GM20000 (cell line): ENCODE measurements at regions not wholly inside any gene's neighbourhood (a gene's known extent, or its start where the extent isn't known, plus 50 kb on each side); places are given as distances from the start of the nearest gene placed in this dataset.

Source experiments
- DNase-seq: peaks from one replicate; pipeline ENCODE4 v3.0.0; 2012; ENCODE audit warnings: low spot score
- TF ChIP-seq, protein P1 (sequence below): IDR thresholded peaks from 2 replicates; pipeline ENCODE4 v1.5.1; 2012; ENCODE audit warnings: mild to moderate bottlenecking, control low read depth; ENCODE audit errors: extremely low read depth, missing control alignments

DNA sequence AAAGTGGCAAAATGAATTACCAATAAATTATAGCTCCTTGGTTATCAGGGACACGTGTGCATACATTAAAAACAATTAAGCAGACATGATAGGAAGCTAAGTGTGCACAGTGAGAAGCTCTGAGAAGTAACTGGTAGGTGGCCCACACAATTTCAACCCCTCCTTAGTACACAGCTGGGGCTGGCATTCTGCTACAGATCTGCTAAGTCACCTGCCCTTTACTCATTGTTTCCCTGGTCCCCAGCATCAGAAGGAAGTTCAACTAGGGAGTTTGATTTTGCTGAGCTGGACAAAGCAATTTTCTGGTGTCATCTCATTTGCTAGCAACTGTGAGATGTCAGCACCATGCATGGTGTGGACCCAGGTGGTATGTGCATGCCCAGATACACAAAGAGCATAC lies 424.1 kb upstream of the NPVF start:
- TF ChIP-seq, protein P1, sequence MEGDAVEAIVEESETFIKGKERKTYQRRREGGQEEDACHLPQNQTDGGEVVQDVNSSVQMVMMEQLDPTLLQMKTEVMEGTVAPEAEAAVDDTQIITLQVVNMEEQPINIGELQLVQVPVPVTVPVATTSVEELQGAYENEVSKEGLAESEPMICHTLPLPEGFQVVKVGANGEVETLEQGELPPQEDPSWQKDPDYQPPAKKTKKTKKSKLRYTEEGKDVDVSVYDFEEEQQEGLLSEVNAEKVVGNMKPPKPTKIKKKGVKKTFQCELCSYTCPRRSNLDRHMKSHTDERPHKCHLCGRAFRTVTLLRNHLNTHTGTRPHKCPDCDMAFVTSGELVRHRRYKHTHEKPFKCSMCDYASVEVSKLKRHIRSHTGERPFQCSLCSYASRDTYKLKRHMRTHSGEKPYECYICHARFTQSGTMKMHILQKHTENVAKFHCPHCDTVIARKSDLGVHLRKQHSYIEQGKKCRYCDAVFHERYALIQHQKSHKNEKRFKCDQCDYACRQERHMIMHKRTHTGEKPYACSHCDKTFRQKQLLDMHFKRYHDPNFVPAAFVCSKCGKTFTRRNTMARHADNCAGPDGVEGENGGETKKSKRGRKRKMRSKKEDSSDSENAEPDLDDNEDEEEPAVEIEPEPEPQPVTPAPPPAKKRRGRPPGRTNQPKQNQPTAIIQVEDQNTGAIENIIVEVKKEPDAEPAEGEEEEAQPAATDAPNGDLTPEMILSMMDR: no peak
- no peak for DNase-seq

DNA sequence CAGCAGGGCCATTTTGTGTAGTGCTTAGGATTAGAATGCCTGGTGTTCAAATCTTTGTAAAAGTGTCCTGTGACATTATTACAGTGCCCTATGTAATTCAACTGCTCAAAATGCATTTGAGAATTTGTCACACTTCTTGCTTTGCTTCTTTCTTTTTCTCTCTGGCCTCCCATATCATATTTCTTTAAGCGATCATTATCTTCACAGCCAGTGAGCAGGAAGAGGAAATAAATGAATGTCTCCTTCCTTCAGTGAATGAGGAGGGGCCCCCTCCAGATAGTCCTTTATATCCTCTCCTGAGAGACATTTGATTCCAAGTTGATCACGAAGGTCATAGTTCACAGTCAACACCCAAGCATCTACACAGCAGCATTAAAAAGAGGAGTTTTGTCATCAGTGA lies 425.1 kb upstream of the NPVF start:
- no peak for DNase-seq
- TF ChIP-seq, protein P1: no peak

DNA sequence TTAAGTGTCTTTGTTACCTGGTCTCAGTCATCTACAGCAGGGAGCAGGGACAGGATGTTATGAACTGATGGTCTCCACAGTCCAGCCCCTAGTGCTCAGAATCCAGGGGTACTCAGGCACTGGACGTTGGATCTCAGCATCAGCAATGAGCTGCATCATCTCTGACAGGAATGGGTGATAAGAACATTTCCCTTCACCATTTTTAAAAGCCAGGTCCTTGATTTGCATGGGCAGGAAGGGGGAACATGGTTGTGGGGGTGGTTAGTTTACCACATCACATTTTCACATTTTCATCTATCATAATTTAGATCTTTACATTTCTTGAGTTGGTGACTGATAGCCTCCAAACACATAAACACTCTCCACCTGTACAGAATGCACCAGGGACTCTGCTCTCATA lies 427.8 kb upstream of the NPVF start:
- TF ChIP-seq, protein P1: no peak
- no peak for DNase-seq

DNA sequence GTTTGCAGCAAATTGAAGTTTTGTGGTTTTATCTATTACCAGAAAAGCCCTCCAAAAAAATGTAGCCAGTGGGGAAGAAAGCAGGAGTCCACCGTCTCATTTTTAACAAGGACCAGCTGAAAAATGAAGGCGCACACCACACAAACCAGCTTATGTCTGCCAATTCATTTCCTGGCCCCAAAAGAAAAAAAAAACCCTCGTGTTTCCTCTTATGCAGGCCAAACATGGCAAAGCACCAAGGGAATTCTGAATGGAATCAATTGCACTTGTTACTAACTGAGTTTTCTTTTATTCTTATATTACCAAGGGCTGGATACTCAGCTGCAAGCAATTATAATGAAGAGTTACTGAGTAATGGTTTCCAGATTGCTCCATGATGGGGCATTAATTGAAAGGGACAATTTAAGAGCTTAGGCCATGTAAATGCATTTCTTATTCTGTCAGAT lies 428.3 kb upstream of the NPVF start:
- no peak for DNase-seq
- TF ChIP-seq, protein P1: no peak

DNA sequence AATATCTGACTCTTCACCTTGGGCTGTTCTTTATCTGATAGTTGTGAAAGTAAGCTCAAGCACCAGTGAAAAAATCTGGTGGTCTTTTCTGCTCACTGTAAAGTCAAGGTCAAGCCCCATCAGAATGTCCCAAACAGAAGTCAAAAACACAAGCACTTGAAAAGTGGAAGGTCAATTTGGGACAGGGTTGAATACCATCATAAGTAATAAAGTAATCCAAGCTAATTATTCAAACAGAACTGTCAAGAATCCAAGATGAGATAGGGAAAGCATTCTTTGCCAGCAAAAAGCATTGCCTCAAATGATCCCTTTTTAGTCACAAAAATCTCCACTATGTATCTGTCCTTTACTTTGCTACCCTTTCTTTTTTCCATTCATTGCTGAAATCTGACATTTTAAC lies 430.1 kb upstream of the NPVF start:
- DNase-seq: no peak
- TF ChIP-seq, protein P1: no peak

DNA sequence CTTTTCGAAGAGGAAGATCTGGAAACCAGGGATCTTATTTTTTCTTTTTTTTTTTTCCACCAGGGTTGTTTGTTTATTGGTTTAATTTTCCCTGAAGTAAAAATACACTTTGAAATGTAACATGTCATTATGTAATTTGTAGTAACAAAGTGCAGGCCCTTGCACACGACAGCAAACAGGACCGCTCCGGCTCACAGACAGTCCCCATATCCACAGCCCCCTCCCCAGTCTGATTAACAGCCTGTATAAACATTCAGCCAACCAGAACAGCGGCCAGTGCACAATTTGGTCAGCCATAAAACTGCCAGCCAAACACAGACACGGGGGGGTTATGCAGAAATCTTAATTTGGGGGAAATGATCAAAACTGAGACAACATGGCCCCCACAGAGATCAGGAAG lies 431.6 kb upstream of the NPVF start:
- TF ChIP-seq, protein P1: no peak
- DNase-seq: no peak

DNA sequence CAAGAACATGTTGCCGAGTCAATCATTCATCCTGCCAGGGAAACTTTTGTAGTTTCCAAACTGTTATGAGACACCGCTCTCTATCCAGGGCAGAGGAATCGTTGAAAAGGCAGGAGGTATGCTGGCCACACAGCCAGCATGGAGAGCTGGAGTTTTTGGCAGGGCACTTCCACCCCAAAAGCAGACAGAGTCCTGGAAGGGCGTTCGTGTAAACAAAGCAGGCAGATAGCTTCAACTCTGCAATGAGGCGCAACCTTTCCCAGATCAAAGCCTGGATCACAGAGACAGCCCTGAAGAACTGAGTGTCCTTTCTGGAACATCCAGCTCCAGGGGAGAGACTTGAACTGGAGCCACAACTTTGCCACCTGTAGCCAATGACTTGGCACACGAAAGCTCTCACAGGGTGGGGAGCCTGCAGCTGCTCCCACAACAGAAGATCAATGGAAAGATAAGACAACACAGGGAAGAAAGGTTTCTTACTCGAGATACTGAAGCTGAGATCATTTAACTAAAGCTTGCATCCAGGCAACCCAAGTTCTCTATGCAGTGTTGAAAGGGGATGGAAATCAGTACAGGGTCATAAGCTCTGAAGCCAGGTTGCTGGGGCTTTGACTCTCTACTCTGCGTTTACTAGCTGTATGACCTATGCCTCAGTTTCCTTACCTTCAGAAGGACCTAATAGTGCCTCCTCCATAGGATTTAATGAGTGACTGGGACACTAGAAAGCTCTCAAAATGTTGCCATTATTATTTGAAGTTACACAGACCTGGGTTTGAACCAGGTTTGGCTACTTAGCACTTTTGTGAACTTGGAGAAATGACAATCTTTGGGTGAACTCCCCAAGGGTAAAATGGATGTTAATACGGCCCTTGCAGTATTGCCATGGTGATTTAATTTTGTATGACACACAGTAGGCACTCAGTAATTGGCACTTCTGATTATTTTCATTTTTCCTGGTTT lies 434.8 kb upstream of the NPVF start:
- DNase-seq: no peak
- TF ChIP-seq, protein P1: no peak
